Fibroblast of skin of left quadriceps (primary cell): ENCODE measurements at regions not wholly inside any gene's neighbourhood (a gene's known extent, or its start where the extent isn't known, plus 50 kb on each side); places are given as distances from the start of the nearest gene placed in this dataset.
"Not testable (repeated sequence)": the region's sequence is repeated elsewhere in the genome, so short reads cannot be mapped to it uniquely, and the experiment has no call there.

Experiments
- DNase-seq, 2 experiments: peaks; one replicate each; pipeline ENCODE4 v3.0.0-alpha.2; 2013; ENCODE audit warnings: low read depth in 2 of 2

DNA sequence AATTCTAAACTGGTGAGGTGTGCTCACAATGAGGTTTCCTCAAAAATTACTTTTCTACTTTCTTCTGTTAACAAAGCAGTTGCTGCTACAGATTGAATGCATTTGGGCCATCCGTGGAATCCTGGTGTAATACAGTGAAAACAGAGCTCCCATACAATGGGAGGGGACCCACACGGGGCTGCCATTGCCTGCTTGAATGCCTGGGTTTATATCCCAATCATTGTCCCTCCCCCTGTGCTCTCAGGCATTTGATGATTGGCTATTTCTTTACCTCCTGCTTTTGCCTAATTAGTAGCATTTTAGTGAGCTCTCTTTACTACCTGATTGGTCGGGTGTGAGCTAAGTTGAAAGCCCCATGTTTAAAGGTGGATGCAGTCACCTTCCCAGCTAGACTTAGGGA, 52.9 kb upstream of the CSF1 start:
- DNase-seq, result not testable (repeated sequence)

DNA sequence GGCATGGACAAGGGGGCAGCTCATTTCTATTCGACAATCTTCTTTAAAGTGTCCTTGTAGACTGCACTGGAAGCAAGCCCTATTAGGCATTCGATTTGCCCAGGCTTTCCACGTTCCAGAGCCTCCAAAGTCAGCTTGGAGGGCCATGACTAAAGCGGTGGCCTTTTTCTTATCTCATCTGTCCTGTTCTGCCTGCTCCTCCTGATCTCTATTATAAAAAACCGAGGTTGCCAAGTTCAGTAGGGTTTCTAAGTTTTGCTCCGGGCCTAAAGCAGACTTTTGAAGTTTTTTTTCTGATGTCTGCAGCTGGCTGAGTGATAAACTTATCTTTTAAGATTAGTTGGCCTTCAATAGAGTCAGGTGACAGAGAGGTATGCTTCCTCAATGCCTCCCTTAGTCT, 54.7 kb upstream of the CSF1 start:
- DNase-seq, result not testable (repeated sequence)

DNA sequence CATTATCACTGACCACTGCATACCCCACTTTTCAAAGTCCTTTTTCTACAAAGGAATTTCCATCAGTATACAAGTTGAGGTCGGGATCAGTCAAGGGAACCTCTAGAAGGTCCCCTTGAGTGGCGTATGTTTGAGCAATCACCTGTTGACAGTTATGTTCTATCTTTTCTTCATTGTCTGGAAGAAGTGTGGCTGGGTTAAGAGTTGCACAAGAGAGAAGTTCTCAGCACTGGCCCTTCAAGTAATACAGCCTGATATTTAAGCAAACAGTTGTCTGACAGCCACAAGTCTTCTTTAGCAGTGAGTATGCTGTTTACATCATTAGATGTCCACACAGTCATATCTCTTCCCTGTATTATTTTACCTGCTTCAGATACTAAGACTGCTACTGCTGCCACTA, 56.7 kb upstream of the CSF1 start:
- not testable (repeated sequence) for DNase-seq

DNA sequence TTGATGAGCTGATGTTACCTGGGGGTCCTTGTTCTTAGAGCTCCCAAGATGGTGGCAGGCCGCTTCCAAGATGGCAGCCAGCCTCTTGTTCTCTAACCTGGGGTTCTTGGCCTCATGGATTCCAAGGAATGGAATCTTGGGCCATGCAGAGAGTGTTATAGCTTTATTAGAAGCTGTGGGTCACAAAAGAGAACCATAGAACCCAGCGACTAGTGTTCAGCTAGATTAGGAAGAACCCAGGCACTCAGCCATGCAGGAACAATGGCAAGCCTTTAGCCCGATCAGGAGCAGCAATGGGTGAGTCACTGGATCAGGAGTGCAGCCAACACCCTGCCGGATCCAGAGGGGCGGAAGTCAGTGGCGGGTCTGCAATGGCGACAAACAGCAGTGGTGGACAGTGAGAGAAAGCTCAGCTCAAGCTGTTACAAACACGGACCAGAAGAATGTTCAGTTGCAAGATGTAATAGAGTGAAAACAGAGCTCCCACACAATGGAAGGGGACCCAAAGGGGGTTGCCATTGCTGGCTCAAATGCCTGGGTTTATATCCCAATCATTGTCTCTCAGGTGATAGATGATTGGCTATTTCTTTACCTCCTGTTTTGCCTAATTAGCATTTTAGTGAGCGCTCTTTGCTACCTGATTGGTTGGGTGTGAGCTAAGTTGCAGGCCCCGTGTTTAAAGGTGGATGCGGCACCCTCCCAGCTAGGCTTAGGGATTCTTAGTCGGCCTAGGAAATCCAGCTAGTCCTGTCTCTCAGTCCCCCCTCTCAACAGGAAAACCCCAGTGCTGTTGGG, 58.2 kb upstream of the CSF1 start:
- not testable (repeated sequence) for DNase-seq

DNA sequence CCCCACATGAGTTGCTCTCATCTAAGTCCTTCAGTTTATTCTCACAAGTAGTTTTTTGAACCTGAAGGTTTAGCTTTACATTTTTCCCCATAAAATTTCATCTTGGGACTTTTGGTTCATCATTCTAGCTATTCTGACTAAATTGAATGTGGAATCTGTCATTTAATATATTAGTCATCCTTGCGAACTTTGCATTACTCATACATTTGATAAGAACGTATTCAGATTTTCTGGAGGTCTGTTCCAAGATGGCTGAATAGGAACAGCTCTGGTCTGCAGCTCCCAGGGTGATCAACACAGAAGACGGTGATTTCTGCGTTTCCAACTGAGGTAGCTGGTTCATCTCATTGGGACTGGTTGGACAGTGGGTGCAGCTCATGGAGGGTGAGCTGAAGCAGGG, 59.8 kb upstream of the CSF1 start:
- no peak for DNase-seq

DNA sequence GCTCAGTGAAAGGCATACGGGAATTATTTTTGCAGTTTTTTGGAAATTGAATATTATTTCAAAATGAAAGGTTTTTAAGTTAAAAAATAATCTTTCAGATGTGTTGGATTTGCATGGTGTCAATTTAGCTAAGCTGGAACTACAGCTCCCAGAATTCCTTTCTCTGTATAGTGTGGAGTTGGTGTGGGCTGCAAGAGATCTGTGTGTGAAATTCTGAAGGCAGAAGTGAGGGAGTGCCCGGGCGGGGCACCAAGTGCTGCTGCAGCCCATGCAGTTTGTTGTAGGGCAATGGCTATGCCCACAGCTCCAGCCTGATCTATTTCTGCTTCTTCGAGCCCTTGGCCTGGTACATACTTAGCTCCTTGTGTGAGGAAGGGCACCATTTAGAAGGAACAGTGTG, 60.5 kb upstream of the CSF1 start:
- no peak for DNase-seq

DNA sequence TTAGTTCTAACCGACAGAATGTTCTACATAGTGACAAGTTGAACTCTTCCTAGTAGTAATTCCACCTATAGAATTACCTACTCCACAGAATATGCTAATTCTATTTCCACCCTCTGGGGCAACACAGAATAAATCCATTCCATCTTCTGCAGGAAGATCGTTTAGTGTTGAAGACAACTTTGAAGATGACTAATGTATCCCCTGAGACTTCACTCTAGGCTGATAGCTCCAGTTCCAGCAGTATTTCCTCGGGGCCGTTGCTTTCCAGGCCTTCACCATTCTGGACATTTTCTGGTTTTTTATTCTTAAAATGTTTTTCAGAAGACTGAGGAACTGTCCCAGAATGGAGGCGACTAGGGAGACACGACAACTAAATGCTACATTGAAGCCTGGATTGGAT, 61.0 kb upstream of the CSF1 start:
- no peak for DNase-seq

DNA sequence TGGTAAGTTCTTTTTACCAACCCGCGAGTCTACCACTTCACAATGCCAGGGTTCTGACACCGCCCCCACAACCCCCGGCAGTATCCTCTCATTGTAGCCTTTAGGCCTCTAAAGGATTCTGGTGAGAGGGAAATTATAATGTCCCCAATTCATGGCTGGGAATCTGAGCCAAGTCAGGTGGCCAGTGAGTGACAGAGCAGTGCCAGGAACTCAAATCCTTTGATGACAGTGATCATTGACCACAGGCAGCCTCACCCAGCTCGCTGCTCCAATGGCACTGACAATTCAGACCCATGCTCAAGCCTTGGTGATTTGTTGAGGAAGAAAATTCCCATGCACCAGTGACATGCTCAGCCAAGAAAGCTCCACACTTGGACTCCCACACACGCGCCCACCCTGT, 63.4 kb upstream of the CSF1 start:
- no peak for DNase-seq

DNA sequence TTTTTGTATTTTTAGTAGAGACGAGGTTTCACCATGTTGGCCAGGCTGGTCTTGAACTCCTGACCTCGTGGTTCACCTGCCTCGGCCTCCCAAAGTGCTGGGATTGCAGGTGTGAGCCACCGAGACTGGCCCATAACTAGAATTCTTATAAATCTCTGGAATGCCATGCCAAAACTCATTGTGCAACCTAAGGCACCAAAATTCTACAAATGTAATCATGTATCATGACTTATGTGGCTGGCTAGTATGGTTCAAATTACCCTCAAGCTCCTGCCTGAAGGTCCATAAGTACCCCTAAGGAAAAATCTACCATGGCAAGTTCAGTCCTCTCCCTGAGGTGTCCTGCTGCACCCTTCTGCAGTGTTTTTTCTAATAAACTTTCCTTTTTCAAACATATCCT, 63.8 kb upstream of the CSF1 start:
- no peak for DNase-seq

DNA sequence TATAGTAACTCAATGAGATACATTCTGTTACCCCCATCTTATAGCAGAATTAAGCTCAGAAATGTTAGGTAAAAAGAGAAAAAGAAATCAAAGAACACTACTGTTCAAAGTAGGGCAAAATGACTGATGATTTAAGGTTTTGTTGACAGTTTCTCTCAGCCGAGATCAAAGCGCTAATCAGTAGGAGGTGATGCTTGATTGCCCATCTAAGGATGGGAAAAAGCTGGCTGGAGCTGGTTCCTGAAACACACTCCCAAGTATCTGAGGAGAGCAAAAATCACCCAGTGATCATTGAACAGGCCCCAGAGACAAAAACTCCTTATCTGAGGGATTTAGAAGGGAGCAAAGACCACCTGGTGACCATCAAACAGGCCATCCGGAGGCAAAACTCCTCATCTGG, 64.5 kb upstream of the CSF1 start:
- no peak for DNase-seq

DNA sequence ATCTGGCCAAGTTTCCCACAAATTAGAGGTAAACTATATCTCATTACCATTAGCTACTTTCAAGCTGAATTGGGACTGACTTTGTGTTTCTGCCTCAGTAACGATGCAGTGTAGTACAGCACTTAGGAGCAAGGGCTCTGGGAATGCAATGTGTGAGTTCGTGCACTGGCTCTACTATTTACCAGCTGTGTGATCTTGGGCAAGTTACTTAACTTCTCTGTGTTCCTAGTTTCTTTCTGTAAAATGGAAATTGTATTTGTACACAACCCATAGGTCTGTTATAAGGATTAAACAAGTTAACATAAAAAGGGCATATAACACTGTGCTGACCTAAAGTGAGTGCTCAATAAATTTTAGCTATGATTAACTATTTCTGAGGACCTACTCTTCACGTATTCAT, 65.0 kb upstream of the CSF1 start:
- no peak for DNase-seq

DNA sequence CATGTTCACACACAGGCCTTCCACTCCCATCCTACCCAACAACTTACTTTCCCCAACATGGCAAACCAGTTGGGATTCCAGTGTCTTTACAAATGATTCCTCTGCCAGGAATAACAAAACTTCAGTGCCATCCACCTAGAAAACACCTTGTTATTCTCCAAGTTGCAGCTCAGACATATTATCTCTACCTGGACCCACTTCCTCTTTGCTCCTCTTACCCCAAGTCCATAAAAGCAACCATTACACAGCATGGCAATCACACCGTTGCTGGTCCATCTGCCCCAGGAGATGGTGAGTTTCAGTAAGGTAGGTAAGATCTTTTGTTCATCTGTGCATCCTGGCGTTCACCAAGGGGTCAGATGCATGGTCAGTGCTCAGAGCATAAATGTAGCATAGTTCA, 66.0 kb upstream of the CSF1 start:
- no peak for DNase-seq

DNA sequence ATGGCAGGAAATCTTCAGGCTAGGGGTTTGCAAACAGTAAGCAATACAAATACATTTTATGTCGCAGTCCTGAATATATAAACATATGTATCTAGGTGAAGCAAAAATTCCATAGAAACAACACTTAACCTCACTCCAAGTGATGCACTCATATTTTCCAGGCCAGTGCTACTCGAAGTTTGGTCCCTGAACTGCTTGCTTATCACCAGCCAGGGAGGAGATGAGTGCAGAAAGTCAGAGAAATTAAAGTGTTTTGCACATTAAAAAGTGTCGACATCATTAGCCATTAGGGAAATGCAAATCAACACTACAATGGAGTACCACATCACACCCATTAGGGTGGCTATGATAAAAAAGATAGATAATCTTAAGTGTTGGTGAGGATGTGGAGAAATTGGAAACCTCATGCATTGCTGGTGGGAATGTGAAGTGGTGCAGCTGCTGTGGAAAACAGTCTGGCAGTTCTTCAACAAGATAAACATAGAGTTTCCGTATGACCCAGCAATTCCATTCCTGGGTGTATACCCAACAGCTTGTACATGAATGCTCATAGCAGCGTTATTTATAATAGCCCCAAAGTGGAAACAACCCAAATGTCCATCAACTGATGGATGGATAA, 70.5 kb upstream of the CSF1 start:
- DNase-seq, result no peak

DNA sequence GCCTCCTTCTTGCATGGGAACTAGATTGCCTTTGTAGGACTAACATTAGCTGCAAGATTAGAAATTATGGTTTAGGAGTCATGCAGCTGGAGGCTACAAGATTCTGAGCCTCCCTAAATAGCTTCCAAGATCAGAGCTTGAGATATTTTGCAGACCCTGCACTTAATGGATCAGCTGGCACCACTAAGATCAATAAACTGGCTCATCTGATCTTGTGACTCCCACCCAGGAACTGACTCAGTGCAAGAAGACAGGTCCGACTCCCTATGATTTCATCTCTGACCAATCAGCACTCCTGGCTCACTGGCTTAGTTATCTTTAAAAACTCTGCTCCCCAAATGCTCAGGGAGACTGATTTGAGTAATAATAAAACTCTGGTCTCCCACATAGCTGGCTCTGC, 71.4 kb upstream of the CSF1 start:
- DNase-seq, result not testable (repeated sequence)

DNA sequence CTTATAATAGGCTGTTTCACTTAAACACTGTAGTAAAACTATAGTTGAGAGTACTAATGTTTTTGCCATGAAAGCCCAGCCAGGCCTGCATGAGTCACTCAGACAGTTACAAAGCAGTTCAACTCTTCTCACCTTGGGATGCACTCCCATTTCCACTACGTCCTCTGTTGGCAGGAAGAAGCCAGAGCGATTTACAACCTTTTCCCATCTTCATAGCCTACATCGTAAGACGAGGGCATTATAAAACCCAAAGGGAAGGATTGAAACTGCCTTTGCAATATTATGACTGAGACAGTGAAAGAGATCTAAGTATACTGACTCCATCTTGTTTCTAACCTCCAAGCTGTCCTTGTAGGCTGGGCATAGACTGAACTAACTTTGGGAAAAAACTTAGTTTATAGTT, 71.8 kb upstream of the CSF1 start:
- DNase-seq, result no peak

DNA sequence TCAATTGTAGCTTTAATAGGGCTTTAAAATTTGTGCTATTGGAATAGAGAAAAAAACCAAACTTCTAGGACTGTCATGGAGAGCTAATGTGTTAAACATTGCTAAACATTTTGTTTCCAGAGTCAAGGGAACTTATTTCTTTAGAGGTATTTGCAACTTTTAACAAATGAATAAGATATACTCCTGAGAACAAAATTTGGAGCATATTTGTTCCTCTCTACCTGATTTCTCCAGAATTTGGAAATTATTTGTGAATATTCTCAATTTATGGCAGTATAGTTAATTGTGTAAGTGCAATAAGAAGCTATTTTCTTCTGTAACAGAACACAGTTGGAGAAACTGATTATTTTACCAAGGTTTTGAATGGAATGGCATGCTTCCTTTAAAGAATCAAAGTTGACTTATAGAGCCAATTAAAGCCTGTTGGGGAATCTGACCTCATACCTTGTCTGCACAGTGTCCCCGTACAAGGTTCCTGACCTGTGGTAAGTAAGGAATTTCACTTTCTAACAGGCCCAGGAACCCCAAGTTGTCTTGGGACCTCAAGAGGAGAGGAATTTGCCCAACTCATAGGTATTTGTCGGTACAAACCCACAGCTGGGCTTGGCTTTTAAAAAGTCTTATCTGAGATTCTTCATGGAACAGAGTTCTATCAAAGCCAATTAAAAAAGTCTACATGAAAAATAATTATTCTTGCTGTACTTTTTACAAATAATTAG, 72.6 kb upstream of the CSF1 start:
- DNase-seq, result no peak

DNA sequence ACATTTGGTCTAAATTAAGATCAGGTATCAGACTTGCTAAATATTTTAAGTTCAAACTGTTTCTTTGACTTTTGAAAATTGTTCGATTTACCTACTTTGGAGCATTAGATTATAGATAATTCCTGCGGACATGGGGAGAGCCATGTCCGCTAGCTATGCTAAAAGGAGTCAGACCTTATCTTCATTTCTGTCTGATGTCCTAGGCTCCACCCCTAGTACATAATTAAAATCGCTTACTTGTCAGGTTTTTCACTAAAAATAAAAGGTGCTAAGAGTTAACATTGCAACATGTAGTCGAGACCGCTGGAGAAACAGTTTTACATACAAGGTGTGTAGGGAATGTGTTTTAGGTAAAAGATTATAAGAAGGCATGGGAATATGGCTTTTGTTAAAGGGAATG, 71.9 kb upstream of the EPS8L3 start:
- DNase-seq, result not testable (repeated sequence)

DNA sequence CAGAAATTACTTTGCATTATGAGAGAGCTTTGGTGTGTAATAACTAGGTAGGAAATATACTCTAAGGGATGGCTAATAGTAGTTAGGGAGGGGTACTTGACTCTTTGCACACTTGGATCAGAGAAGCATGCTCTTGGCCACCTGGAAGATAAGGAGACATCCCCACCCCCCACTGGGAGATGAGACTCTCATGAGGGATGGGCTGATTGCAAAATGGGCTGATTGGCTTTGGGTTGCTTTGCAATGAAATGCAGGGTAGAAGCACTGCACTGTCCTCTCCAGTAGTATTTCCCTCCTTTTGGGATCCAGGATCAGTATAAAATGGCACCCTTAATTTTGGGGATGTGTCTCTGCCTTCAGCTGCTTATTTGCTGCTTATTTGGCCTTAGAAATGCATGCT, 71.2 kb upstream of the EPS8L3 start:
- DNase-seq, result no peak

DNA sequence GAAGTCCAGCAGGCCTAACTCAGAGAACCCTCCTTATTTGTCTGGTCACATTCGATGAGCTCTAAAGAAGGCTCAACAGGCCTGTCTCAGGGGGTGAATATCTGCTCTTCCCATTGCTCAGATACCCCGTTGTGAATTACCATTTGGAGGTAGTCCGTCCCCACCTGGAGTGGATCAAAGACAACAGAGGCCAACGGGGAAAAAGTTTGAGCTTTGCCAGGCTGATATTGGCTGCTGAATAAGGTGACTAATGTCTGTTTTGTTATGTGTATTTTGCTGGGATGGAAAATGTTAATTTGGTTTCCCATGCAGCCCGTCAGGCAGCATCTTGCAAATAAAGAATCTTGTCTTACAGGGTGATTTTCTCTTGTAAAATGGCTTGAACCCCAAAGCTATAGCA, 69.2 kb upstream of the EPS8L3 start:
- no peak for DNase-seq

DNA sequence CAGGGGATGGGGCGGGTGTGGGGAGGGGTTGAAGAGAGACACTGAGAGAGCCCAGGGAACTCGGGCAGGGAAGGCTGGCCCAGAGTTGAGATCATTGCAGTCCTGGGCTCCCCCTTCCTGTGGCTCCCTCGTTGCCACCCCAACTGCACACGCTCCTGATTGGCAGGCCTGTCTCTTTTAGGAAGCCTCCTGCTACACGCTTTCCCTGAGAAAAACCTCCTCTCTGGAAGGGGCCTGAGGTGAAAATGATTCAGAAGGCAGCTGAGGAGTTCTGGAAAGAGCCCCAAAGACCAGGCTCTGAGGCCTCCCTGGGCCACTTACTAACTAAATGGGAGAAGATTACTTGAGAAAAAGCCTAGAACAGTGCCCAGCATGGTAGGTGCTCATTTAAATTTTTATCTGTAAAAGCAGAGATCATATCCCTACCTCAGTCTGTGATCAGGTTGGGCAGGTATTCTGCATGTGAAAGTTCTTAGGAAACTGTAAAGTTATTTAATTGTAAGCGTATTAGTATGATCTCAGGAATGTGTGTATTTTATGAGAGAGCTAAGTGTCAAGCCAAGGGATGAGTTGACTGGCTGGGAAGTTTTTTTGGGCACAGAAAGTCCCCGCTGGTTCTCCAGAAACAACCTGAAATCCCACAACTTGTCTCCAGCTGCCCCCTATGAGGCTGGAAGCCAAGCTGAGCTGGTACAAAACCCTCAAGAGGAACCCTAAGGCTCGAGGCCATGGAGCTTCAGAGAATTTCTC, 65.2 kb upstream of the EPS8L3 start:
- DNase-seq, result no peak

DNA sequence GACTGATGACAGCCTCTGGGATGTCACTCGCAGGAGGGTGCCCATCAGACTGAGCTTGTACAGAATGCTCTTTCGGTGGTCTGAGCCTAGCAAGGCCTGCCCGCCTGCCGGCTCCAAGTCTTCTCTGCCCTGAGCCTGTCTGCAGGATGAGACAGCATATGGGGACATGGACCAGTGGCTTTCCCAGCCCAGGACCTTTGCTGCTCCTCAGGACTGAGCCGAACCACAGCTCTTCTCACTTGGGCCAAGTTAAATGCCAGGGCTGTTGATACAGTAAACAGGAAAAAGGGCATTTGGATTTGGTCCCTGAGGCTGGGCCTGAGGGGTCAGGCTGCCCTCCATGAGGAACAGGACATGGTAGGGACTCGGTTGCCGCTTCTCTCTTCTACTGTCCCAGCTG, 64.3 kb upstream of the EPS8L3 start:
- DNase-seq, result no peak

DNA sequence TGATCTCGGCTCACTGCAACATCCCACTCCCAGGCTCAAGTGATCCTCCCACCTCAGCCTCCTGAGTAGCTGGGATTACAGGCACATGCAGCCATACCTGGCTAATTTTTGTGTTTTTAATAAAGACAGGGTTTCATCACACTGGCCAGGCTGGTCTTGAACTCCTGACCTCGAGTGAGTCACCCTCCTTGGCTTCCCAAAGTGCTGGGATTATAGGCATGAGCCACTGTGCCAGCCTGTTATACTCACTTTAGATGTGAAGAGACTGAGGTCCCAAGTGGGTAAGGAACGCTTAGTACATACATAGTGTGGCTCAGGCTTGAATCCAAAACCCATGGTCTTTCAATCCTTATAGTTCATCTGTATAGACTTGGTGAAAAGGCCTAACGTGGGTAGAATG, 63.7 kb upstream of the EPS8L3 start:
- no peak for DNase-seq
